GM23248 (cell line): ENCODE measurements at regions not wholly inside any gene's neighbourhood (a gene's known extent, or its start where the extent isn't known, plus 50 kb on each side); places are given as distances from the start of the nearest gene placed in this dataset.

Experiments
- DNase-seq: peaks from one replicate; pipeline ENCODE4 v3.0.0-alpha.2; 2015
- H2AFZ ChIP-seq: fragments of 200-600 bp; sonication (generic); 2 replicates; pipeline ENCODE4 v1.6.1; 2016; ENCODE audit warnings: antibody characterized with exemption
- H3F3A ChIP-seq: fragments of 200-600 bp; sonication (generic); 2 replicates; pipeline ENCODE4 v1.6.1; 2016; ENCODE audit warnings: mild to moderate bottlenecking, antibody characterized with exemption, mixed run types; ENCODE audit not compliant: insufficient read depth
- H3K27ac ChIP-seq: fragments of 200-600 bp; sonication (generic); 2 replicates; pipeline ENCODE4 v1.5.1; 2016; ENCODE audit warnings: mild to moderate bottlenecking
- H3K27me3 ChIP-seq: fragments of 200-600 bp; sonication (generic); replicated peaks from 2 replicates; pipeline ENCODE4 v1.6.1; 2016; ENCODE audit warnings: mild to moderate bottlenecking; ENCODE audit not compliant: insufficient read depth
- H3K36me3 ChIP-seq: fragments of 200-600 bp; sonication (generic); 2 replicates; pipeline ENCODE4 v1.6.1; 2016; ENCODE audit warnings: low read depth, mild to moderate bottlenecking
- H3K4me1 ChIP-seq: fragments of 200-600 bp; sonication (generic); 2 replicates; pipeline ENCODE4 v1.6.1; 2016; ENCODE audit warnings: mild to moderate bottlenecking; ENCODE audit not compliant: insufficient read depth
- H3K4me2 ChIP-seq: fragments of 200-600 bp; sonication (generic); one replicate; pipeline ENCODE4 v1.6.1; 2016; ENCODE audit warnings: mild to moderate bottlenecking; ENCODE audit not compliant: unreplicated experiment
- H3K4me3 ChIP-seq: fragments of 200-600 bp; sonication (generic); 2 replicates; pipeline ENCODE4 v1.5.1; 2016; ENCODE audit warnings: mild to moderate bottlenecking
- H3K79me2 ChIP-seq: fragments of 200-600 bp; sonication (generic); 2 replicates; pipeline ENCODE4 v1.6.1; 2016; ENCODE audit warnings: mild to moderate bottlenecking; ENCODE audit not compliant: insufficient read depth
- H3K9ac ChIP-seq: fragments of 200-600 bp; sonication (generic); 2 replicates; pipeline ENCODE4 v1.6.1; 2016; ENCODE audit warnings: mild to moderate bottlenecking
- H3K9me2 ChIP-seq: fragments of 200-600 bp; sonication (generic); 2 replicates; pipeline ENCODE4 v1.6.1; 2016; ENCODE audit warnings: mixed run types, mild to moderate bottlenecking, moderate library complexity; ENCODE audit not compliant: insufficient read depth
- H3K9me3 ChIP-seq: fragments of 200-600 bp; sonication (generic); one replicate; pipeline ENCODE4 v1.6.1; 2017; ENCODE audit warnings: low read depth
- H4K20me1 ChIP-seq: fragments of 200-600 bp; sonication (generic); 2 replicates; pipeline ENCODE4 v1.6.0; 2016; ENCODE audit not compliant: insufficient read depth
- EZH2 ChIP-seq: fragments of 200-600 bp; sonication (generic); IDR thresholded peaks from 2 replicates; pipeline ENCODE4 v1.6.1; 2018; ENCODE audit warnings: antibody characterized with exemption, mild to moderate bottlenecking; ENCODE audit not compliant: insufficient read depth, poor library complexity, severe bottlenecking
- EZH2phosphoT487 ChIP-seq: fragments of 200-600 bp; sonication (generic); IDR thresholded peaks from 2 replicates; pipeline ENCODE4 v1.6.1; 2018; ENCODE audit warnings: antibody characterized with exemption, moderate library complexity, mild to moderate bottlenecking, low read depth; ENCODE audit not compliant: insufficient read depth
- WGBS, 2 experiments: methylation state at CpG; one replicate each; pipeline ENCODE4 v1.1.6; 2015 to 2017; ENCODE audit warnings: low lambda C conversion rate in 2 of 2, low coverage in 1 of 2; ENCODE audit errors: missing lambda C conversion rate in 2 of 2; 5-methylcytosine and 5-hydroxymethylcytosine counted together
- in situ Hi-C: fragments of 300-500 bp; cut with MboI; formaldehyde crosslinking; loops from 2 replicates; pipeline ENCODE4 v1.15.0; 2020

DNA sequence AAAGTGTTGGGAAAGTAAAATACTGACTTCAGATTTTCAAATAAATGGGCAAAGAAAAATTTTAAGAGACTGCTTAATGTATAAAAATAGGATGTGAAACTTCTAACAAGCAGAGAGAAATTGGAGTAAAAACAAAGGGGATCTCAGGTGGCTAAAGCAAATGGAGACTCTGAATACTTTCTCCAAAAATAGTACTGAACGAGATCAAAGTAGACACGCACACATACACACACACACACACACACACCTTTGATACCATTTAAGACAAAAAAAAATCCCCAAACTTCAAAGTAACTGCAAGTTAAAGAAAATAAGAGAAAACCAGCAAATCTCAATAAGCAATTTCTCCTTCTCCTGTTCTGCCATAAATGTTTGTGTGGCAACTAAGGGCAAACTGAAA, 307.3 kb downstream of the CRPPA start:
- 82 to 90% methylated on average over 2 of the region's 2 CpGs for WGBS, 2 experiments
- Histone ChIP-seq H3K4me1 (no peaks in the 10 kb centered on the region), H3K4me2 (no peak overlapping the region), H3K79me2 (no peaks in the 10 kb centered on the region), H3K9me3 (no peaks in the 10 kb centered on the region), H4K20me1 (no peaks in the 10 kb centered on the region), H3K27ac (no peak overlapping the region), H3K4me3 (no peak overlapping the region), H3K27me3 (no peaks in the 10 kb centered on the region), H3K9me2 (no peaks in the 10 kb centered on the region), H3K9ac (no peak overlapping the region), H3K36me3 (no peaks in the 10 kb centered on the region), H2AFZ (no peak overlapping the region), H3F3A (no peaks in the 10 kb centered on the region)
- TF ChIP-seq EZH2phosphoT487 (no peak), EZH2 (no peak)
- no peak for DNase-seq
- in situ Hi-C loops, result loop anchor here (10.0 kb wide), 1 partner anchor 801 kb away; no protein-coding TSS in a partner anchor

DNA sequence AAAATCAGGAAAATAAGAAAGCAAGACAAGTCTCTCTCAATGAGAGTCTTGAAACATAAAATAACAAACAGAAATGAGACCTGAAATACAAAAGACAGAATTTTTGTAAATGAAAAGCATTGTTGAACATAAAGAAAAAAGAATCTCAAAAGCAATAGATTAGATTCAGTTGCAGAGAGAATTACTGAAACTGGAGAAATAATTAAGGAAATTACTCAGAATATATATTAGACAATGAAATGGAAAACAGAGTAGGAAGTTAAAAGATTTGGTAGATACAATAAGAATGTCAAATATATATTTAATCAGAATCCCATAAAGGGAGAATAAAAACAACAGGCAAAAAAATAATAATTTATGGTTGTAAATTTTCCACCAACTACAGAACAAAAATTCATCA, 308.3 kb downstream of the CRPPA start:
- H3K27ac ChIP-seq, result no peak overlapping the region
- H3K9me2 ChIP-seq, result no peaks in the 10 kb centered on the region
- peaks cover 9% of the 10 kb centered on the region for H3K9me3 ChIP-seq
- H3K4me2 ChIP-seq, result no peak overlapping the region
- no peak overlapping the region for H3K4me3 ChIP-seq
- no peaks in the 10 kb centered on the region for H3K27me3 ChIP-seq
- H3K4me1 ChIP-seq, result no peaks in the 10 kb centered on the region
- TF ChIP-seq EZH2phosphoT487 (no peak), EZH2 (no peak)
- H3K9ac ChIP-seq, result no peak overlapping the region
- no peak for DNase-seq
- no peaks in the 10 kb centered on the region for H3K79me2 ChIP-seq
- in situ Hi-C loops, result loop anchor here (10.0 kb wide), 1 partner anchor 802 kb away; no protein-coding TSS in a partner anchor
- H4K20me1 ChIP-seq, result no peaks in the 10 kb centered on the region
- H2AFZ ChIP-seq, result no peak overlapping the region
- H3F3A ChIP-seq, result no peaks in the 10 kb centered on the region
- no peaks in the 10 kb centered on the region for H3K36me3 ChIP-seq

DNA sequence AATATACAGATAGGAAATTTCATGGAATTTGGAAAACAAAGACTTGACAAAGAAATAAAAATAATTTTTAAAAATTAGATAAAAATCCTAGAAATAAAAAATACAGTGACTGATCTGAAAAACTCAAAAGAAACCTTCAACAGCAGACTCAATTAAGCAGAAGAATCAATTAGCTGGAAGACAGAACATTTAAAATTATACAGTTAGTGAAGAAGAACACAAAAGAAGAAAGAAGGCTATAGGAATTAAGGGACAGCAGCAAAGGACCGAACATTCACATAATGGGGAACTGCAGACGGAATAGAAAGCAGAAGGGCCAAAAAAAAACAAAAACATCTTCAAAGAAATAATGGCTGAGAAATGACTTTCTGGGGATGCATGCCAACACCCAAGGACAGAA, 314.5 kb downstream of the CRPPA start:
- 60 to 67% methylated on average over 2 of the region's 2 CpGs for WGBS, 2 experiments
- no peaks in the 10 kb centered on the region for H3K79me2 ChIP-seq

DNA sequence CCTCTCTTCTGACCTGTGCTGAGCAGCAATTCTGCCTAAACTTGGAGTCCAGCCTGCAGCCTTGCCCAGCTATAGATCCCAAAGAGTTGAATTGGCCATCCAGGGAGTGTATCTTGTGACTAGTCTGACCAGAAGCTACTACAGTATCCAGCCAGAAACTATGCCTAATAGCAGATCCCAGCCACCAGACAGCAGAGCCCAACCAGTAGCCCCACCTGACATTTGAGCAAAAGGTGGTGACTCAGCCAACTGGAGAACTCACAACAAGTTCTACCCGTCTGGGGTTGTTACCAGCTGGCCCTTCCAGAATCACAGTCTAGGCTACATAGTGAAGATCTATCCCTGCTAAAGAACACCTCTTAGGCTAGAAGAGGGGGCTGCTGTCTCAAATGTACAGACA, 315.0 kb downstream of the CRPPA start:
- no peak overlapping the region for H3K4me3 ChIP-seq

More for the DNA sequence above, 314.5 kb downstream of the CRPPA start:
- H3K4me1 ChIP-seq, result no peaks in the 10 kb centered on the region
- no peaks in the 10 kb centered on the region for H3K36me3 ChIP-seq
- no peak overlapping the region for H3K27ac ChIP-seq
- TF ChIP-seq EZH2 (no peak), EZH2phosphoT487 (no peak)
- no peak overlapping the region for H3K9ac ChIP-seq
- no peaks in the 10 kb centered on the region for H4K20me1 ChIP-seq
- peaks cover 19% of the 10 kb centered on the region for H3K9me3 ChIP-seq
- in situ Hi-C loops, result no loop called here
- no peaks in the 10 kb centered on the region for H3F3A ChIP-seq
- H2AFZ ChIP-seq, result no peak overlapping the region
- no peaks in the 10 kb centered on the region for H3K9me2 ChIP-seq
- H3K4me3 ChIP-seq, result no peak overlapping the region
- no peak for DNase-seq
- H3K4me2 ChIP-seq, result no peak overlapping the region
- no peaks in the 10 kb centered on the region for H3K27me3 ChIP-seq

DNA sequence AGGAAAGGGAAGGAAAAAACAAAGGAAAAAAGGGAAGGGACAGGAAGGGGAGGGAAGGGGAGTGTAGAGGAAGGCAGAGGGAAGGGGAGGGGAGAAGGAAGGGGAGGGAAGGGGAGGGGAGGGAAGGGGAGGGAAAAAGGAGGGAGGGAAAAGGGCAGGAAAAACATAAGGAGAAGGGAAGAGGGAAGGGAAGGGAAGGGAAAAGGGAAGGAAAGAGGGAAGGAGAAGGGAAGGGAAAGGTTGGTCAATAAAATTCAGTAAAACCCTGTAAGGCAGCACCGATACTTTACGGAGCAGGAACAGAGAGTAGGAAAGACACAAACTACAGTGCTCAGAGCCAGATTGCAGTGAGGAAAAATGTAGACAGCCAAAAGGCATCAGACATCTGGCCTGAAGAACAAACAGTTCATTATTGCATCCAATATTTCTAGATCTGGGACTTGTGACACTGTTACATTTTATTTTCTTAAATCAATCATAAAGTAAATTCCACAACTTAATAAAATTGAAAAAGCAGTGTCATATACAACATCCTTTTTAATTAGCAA, 322.0 kb downstream of the CRPPA start:
- H3K79me2 ChIP-seq, result no peaks in the 10 kb centered on the region
- 36 to 51% methylated on average over 2 of the region's 2 CpGs for WGBS, 2 experiments
- in situ Hi-C loops, result no loop called here

More for the DNA sequence above, 315.0 kb downstream of the CRPPA start:
- Histone ChIP-seq H4K20me1 (no peaks in the 10 kb centered on the region), H3K36me3 (no peaks in the 10 kb centered on the region), H3F3A (no peaks in the 10 kb centered on the region), H3K27me3 (no peaks in the 10 kb centered on the region), H3K79me2 (no peaks in the 10 kb centered on the region), H3K4me2 (no peak overlapping the region), H2AFZ (no peak overlapping the region), H3K4me1 (no peaks in the 10 kb centered on the region), H3K27ac (no peak overlapping the region), H3K9me2 (no peaks in the 10 kb centered on the region), H3K9ac (no peak overlapping the region), H3K9me3 (peaks cover 19% of the 10 kb centered on the region)
- no peak for DNase-seq
- in situ Hi-C loops, result no loop called here
- TF ChIP-seq EZH2, result no peak
- no peak for TF ChIP-seq EZH2phosphoT487
- 45 to 50% methylated on average over 1 of the region's 1 CpG for WGBS, 2 experiments

More for the DNA sequence above, 322.0 kb downstream of the CRPPA start:
- Histone ChIP-seq H3K4me3 (no peak overlapping the region), H3K36me3 (no peaks in the 10 kb centered on the region), H3K9ac (no peak overlapping the region), H3K9me2 (no peaks in the 10 kb centered on the region), H3K27ac (no peak overlapping the region), H3F3A (no peaks in the 10 kb centered on the region), H3K9me3 (no peaks in the 10 kb centered on the region), H2AFZ (no peak overlapping the region), H4K20me1 (no peaks in the 10 kb centered on the region), H3K4me1 (no peaks in the 10 kb centered on the region), H3K4me2 (no peak overlapping the region), H3K27me3 (no peaks in the 10 kb centered on the region)
- no peak for DNase-seq
- no peak for TF ChIP-seq EZH2phosphoT487
- no peak for TF ChIP-seq EZH2
